ENCODE measurements at regions not wholly inside any gene's neighbourhood (a gene's known extent, or its start where the extent isn't known, plus 50 kb on each side); places are given as distances from the start of the nearest gene placed in this dataset.

- peaks cover 4% of the 10 kb centered on the region for H3K27me3 ChIP-seq (ENCODE audit: insufficient read depth, poor library complexity, severe bottlenecking)
- H3K4me3 ChIP-seq (replicated peaks; ENCODE audit: insufficient read depth, low read length), result no peak overlapping the region
- no peak overlapping the region for H3K27ac ChIP-seq (replicated peaks)
- TF ChIP-seq REST (IDR thresholded peaks at IDR 0.05; ENCODE audit: insufficient replicate concordance, low read depth) (no peak), SPI1 (IDR thresholded peaks at IDR 0.05; ENCODE audit: borderline replicate concordance, low read depth) (no peak), GABPA (IDR thresholded peaks at IDR 0.05; ENCODE audit: low read depth) (no peak), POLR2AphosphoS5 (IDR thresholded peaks at IDR 0.05; ENCODE audit: low read depth) (no peak), CTCF (IDR thresholded peaks at IDR 0.05; ENCODE audit: insufficient read depth, low read length) (no peak)
- no peak for DNase-seq (ENCODE audit: low read depth in 1 of 2, low spot score in 1 of 2)
These were observed 368.4 kb upstream of the SHH start for GRCh38 chr7:156180451-156181229.

GRCh38 chr7:156179872-156180390, 367.7 kb upstream of the SHH start:
- TF ChIP-seq CTCF (IDR thresholded peaks at IDR 0.05; ENCODE audit: insufficient read depth, low read length) (no peak), REST (IDR thresholded peaks at IDR 0.05; ENCODE audit: insufficient replicate concordance, low read depth) (no peak), GABPA (IDR thresholded peaks at IDR 0.05; ENCODE audit: low read depth) (no peak), SPI1 (IDR thresholded peaks at IDR 0.05; ENCODE audit: borderline replicate concordance, low read depth) (no peak), POLR2AphosphoS5 (IDR thresholded peaks at IDR 0.05; ENCODE audit: low read depth) (no peak)
- H3K27ac ChIP-seq (replicated peaks), result no peak overlapping the region
- DNase-seq (ENCODE audit: low read depth in 1 of 2, low spot score in 1 of 2), result no peak
- no peak overlapping the region for H3K4me3 ChIP-seq (replicated peaks; ENCODE audit: insufficient read depth, low read length)
- peaks cover 4% of the 10 kb centered on the region for H3K27me3 ChIP-seq (ENCODE audit: insufficient read depth, poor library complexity, severe bottlenecking)

- H3K27me3 ChIP-seq (ENCODE audit: insufficient read depth, poor library complexity, severe bottlenecking), result peaks cover 4% of the 10 kb centered on the region
- no peak for DNase-seq (ENCODE audit: low read depth in 1 of 2, low spot score in 1 of 2)
- no peak overlapping the region for H3K4me3 ChIP-seq (replicated peaks; ENCODE audit: insufficient read depth, low read length)
- no peak overlapping the region for H3K27ac ChIP-seq (replicated peaks)
- TF ChIP-seq CTCF (IDR thresholded peaks at IDR 0.05; ENCODE audit: insufficient read depth, low read length), result no peak
- no peak for TF ChIP-seq SPI1 (IDR thresholded peaks at IDR 0.05; ENCODE audit: borderline replicate concordance, low read depth)
- no peak for TF ChIP-seq GABPA (IDR thresholded peaks at IDR 0.05; ENCODE audit: low read depth)
- no peak for TF ChIP-seq POLR2AphosphoS5 (IDR thresholded peaks at IDR 0.05; ENCODE audit: low read depth)
- TF ChIP-seq REST (IDR thresholded peaks at IDR 0.05; ENCODE audit: insufficient replicate concordance, low read depth), result no peak
These were observed 366.6 kb upstream of the SHH start for GRCh38 chr7:156178857-156179256.
